HG03439 (cell line): ENCODE measurements at regions not wholly inside any gene's neighbourhood (a gene's known extent, or its start where the extent isn't known, plus 50 kb on each side); places are given as distances from the start of the nearest gene placed in this dataset.
"Not testable (repeated sequence)": the region's sequence is repeated elsewhere in the genome, so short reads cannot be mapped to it uniquely, and the experiment has no call there.

Experiments used
- ATAC-seq: cut with Tn5 transposase; IDR thresholded peaks from one replicate; pipeline ENCODE4 v1.9.1; 2021; ENCODE audit warnings: mild to moderate bottlenecking, moderate library complexity; ENCODE audit not compliant: unreplicated experiment

GRCh38 chr3:78235841-78236240, 1195.9 kb downstream of the ROBO2 start:
- ATAC-seq = no peak

- ATAC-seq = no peak
Observed at GRCh38 chr3:78238811-78239210, 1198.9 kb downstream of the ROBO2 start.

GRCh38 chr3:78242724-78243123, 1202.8 kb downstream of the ROBO2 start:
- ATAC-seq = no peak

- ATAC-seq = no peak
Observed at GRCh38 chr3:78244136-78244535, 1204.2 kb downstream of the ROBO2 start.

- no peak for ATAC-seq
Observed at GRCh38 chr3:78249294-78249693, 1209.4 kb downstream of the ROBO2 start.

GRCh38 chr3:78253860-78254259, 1214.0 kb downstream of the ROBO2 start:
- ATAC-seq = no peak

GRCh38 chr3:78255403-78255802, 1215.5 kb downstream of the ROBO2 start:
- no peak for ATAC-seq

- no peak for ATAC-seq
Observed at GRCh38 chr3:78256123-78256522, 1216.2 kb downstream of the ROBO2 start.

GRCh38 chr3:78257951-78258530, 1218.1 kb downstream of the ROBO2 start:
- ATAC-seq = no peak

- ATAC-seq = no peak
Observed at GRCh38 chr3:78258798-78259197, 1218.9 kb downstream of the ROBO2 start.

- ATAC-seq = no peak
Observed at GRCh38 chr3:78260388-78260787, 1220.5 kb downstream of the ROBO2 start.

GRCh38 chr3:78266550-78266949, 1226.7 kb downstream of the ROBO2 start:
- not testable (repeated sequence) for ATAC-seq

GRCh38 chr3:78267235-78267634, 1227.3 kb downstream of the ROBO2 start:
- ATAC-seq = no peak

GRCh38 chr3:78268087-78268486, 1228.2 kb downstream of the ROBO2 start:
- no peak for ATAC-seq

GRCh38 chr3:78268716-78269668, 1229.1 kb downstream of the ROBO2 start:
- no peak for ATAC-seq

GRCh38 chr3:78273326-78273725, 1233.4 kb downstream of the ROBO2 start:
- no peak for ATAC-seq

GRCh38 chr3:78274475-78275065, 1234.7 kb downstream of the ROBO2 start:
- ATAC-seq = no peak

- ATAC-seq = no peak
Observed at GRCh38 chr3:78275420-78275852, 1235.5 kb downstream of the ROBO2 start.

- ATAC-seq = no peak
Observed at GRCh38 chr3:78277220-78277619, 1237.3 kb downstream of the ROBO2 start.

- no peak for ATAC-seq
Observed at GRCh38 chr3:78277801-78278200, 1237.9 kb downstream of the ROBO2 start.

- no peak for ATAC-seq
Observed at GRCh38 chr3:78279091-78279490, 1239.2 kb downstream of the ROBO2 start.

GRCh38 chr3:78281381-78281780, 1241.5 kb downstream of the ROBO2 start:
- no peak for ATAC-seq
